GM23248 (cell line): ENCODE measurements at regions not wholly inside any gene's neighbourhood (a gene's known extent, or its start where the extent isn't known, plus 50 kb on each side); places are given as distances from the start of the nearest gene placed in this dataset.

Source experiments
- DNase-seq: peaks from one replicate; pipeline ENCODE4 v3.0.0-alpha.2; 2015
- H2AFZ ChIP-seq: fragments of 200-600 bp; sonication (generic); 2 replicates; pipeline ENCODE4 v1.6.1; 2016; ENCODE audit warnings: antibody characterized with exemption
- H3F3A ChIP-seq: fragments of 200-600 bp; sonication (generic); 2 replicates; pipeline ENCODE4 v1.6.1; 2016; ENCODE audit warnings: mild to moderate bottlenecking, antibody characterized with exemption, mixed run types; ENCODE audit not compliant: insufficient read depth
- H3K27ac ChIP-seq: fragments of 200-600 bp; sonication (generic); 2 replicates; pipeline ENCODE4 v1.5.1; 2016; ENCODE audit warnings: mild to moderate bottlenecking
- H3K27me3 ChIP-seq: fragments of 200-600 bp; sonication (generic); replicated peaks from 2 replicates; pipeline ENCODE4 v1.6.1; 2016; ENCODE audit warnings: mild to moderate bottlenecking; ENCODE audit not compliant: insufficient read depth
- H3K36me3 ChIP-seq: fragments of 200-600 bp; sonication (generic); 2 replicates; pipeline ENCODE4 v1.6.1; 2016; ENCODE audit warnings: low read depth, mild to moderate bottlenecking
- H3K4me1 ChIP-seq: fragments of 200-600 bp; sonication (generic); 2 replicates; pipeline ENCODE4 v1.6.1; 2016; ENCODE audit warnings: mild to moderate bottlenecking; ENCODE audit not compliant: insufficient read depth
- H3K4me2 ChIP-seq: fragments of 200-600 bp; sonication (generic); one replicate; pipeline ENCODE4 v1.6.1; 2016; ENCODE audit warnings: mild to moderate bottlenecking; ENCODE audit not compliant: unreplicated experiment
- H3K4me3 ChIP-seq: fragments of 200-600 bp; sonication (generic); 2 replicates; pipeline ENCODE4 v1.5.1; 2016; ENCODE audit warnings: mild to moderate bottlenecking
- H3K79me2 ChIP-seq: fragments of 200-600 bp; sonication (generic); 2 replicates; pipeline ENCODE4 v1.6.1; 2016; ENCODE audit warnings: mild to moderate bottlenecking; ENCODE audit not compliant: insufficient read depth
- H3K9ac ChIP-seq: fragments of 200-600 bp; sonication (generic); 2 replicates; pipeline ENCODE4 v1.6.1; 2016; ENCODE audit warnings: mild to moderate bottlenecking
- H3K9me2 ChIP-seq: fragments of 200-600 bp; sonication (generic); 2 replicates; pipeline ENCODE4 v1.6.1; 2016; ENCODE audit warnings: mixed run types, mild to moderate bottlenecking, moderate library complexity; ENCODE audit not compliant: insufficient read depth
- H3K9me3 ChIP-seq: fragments of 200-600 bp; sonication (generic); one replicate; pipeline ENCODE4 v1.6.1; 2017; ENCODE audit warnings: low read depth
- H4K20me1 ChIP-seq: fragments of 200-600 bp; sonication (generic); 2 replicates; pipeline ENCODE4 v1.6.0; 2016; ENCODE audit not compliant: insufficient read depth
- EZH2 ChIP-seq: fragments of 200-600 bp; sonication (generic); IDR thresholded peaks from 2 replicates; pipeline ENCODE4 v1.6.1; 2018; ENCODE audit warnings: antibody characterized with exemption, mild to moderate bottlenecking; ENCODE audit not compliant: insufficient read depth, poor library complexity, severe bottlenecking
- EZH2phosphoT487 ChIP-seq: fragments of 200-600 bp; sonication (generic); IDR thresholded peaks from 2 replicates; pipeline ENCODE4 v1.6.1; 2018; ENCODE audit warnings: antibody characterized with exemption, moderate library complexity, mild to moderate bottlenecking, low read depth; ENCODE audit not compliant: insufficient read depth
- WGBS, 2 experiments: methylation state at CpG; one replicate each; pipeline ENCODE4 v1.1.6; 2015 to 2017; ENCODE audit warnings: low lambda C conversion rate in 2 of 2, low coverage in 1 of 2; ENCODE audit errors: missing lambda C conversion rate in 2 of 2; 5-methylcytosine and 5-hydroxymethylcytosine counted together
- in situ Hi-C: fragments of 300-500 bp; cut with MboI; formaldehyde crosslinking; loops from 2 replicates; pipeline ENCODE4 v1.15.0; 2020

DNA sequence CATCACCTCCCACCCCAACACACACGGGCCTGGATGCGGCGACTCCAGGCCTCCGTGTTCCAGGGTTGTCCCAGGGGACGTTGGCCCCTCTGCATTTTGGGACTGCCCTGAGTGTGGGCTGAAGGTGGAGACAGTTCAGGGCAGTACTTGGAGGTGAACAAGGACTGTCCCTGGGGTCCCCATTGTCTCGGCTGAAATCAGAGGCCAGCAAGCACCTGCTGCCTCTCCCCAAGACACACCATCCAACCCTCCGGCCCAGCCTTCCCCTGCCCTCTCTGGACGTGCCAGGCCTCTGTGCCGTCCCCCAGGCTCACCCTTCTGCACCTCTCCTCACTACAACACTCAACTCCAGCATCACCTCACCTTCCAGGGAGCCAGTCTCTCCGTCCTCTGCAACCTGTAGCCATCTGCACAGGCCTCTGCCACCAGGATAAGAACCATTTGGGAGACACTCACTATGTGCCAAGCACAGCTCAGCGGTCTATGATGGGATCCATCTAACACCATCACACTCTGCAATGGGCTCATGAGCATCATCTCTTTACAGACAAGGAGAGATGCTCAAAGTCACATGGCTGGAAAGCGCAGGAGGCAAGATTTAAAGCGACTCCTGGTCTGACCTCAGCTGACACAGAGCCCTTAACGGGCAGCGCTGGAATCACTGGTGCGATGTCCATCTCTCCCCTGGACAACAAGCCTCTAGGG lies 104.5 kb upstream of the SEC14L1 start:
- no peak for DNase-seq
- in situ Hi-C loops, result no loop called here
- Histone ChIP-seq H3F3A (no peaks in the 10 kb centered on the region), H3K9me2 (no peaks in the 10 kb centered on the region), H3K4me3 (no peak overlapping the region), H3K27me3 (peaks cover 23% of the 10 kb centered on the region), H3K27ac (no peak overlapping the region), H4K20me1 (no peaks in the 10 kb centered on the region), H3K79me2 (no peaks in the 10 kb centered on the region), H3K36me3 (no peaks in the 10 kb centered on the region), H3K4me2 (no peak overlapping the region), H3K9me3 (no peaks in the 10 kb centered on the region), H2AFZ (no peak overlapping the region), H3K9ac (no peak overlapping the region), H3K4me1 (no peaks in the 10 kb centered on the region)
- WGBS, 2 experiments, result 55 to 62% methylated on average over 16 of the region's 16 CpGs
- no peak for TF ChIP-seq EZH2
- no peak for TF ChIP-seq EZH2phosphoT487

DNA sequence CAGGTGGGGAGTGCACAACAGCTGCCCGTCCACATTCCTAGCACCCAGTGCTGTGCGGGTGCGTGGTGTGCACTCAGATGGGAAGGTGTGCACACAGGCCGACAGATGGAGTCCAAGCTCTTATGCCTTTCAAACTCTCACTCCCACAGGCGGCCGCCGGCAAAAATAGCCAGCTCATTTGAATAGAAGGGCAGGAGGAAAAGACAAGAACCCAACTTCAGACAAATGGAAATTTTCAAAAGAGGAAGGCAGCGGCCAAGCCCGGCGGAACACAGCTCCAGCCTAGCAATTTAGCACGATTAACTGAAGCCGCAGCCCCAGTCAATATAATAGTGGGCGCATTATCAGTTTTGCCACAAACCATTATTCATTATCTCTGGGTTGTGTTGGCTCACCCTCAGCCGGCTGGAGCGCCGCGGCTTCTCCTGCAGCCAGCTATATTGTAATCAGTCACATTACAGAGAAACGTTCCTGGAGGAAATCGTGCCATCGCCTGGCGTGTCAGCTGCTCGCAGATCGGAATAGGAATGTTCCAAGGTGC lies 103.9 kb upstream of the SEC14L1 start:
- H3K79me2 ChIP-seq, result no peaks in the 10 kb centered on the region
- H3K9me2 ChIP-seq, result no peaks in the 10 kb centered on the region
- H3K27me3 ChIP-seq, result peaks cover 23% of the 10 kb centered on the region
- H3K9ac ChIP-seq, result no peak overlapping the region
- TF ChIP-seq EZH2, result no peak
- TF ChIP-seq EZH2phosphoT487, result no peak
- H3K9me3 ChIP-seq, result no peaks in the 10 kb centered on the region
- H2AFZ ChIP-seq, result no peak overlapping the region
- no peaks in the 10 kb centered on the region for H3F3A ChIP-seq
- no peaks in the 10 kb centered on the region for H3K36me3 ChIP-seq
- no peak overlapping the region for H3K4me3 ChIP-seq
- WGBS, 2 experiments, result 58 to 65% methylated on average over 23 of the region's 23 CpGs
- in situ Hi-C loops, result no loop called here
- H3K4me1 ChIP-seq, result no peaks in the 10 kb centered on the region
- no peak for DNase-seq
- H3K4me2 ChIP-seq, result no peak overlapping the region
- no peaks in the 10 kb centered on the region for H4K20me1 ChIP-seq
- H3K27ac ChIP-seq, result no peak overlapping the region

DNA sequence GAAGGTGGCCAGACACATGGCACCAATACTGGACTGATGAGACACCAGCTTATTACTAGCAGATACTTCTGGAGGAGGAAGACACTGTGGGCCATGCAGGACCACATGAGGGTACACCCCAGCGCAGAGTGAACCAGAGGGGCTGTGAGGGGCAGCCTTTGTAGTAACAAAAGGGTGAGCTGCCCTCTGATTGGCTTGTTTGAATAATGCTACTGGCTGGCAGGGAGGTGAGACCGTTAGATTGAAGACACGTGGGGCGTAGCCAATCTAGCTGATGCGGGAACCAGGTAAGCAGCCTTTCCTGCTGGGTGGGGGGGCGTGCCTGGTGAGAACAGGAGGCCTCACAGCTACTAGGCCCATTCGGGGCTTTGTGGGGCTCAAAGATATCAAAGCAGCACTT lies 102.8 kb upstream of the SEC14L1 start:
- in situ Hi-C loops, result no loop called here
- no peak for DNase-seq
- Histone ChIP-seq H3K9me3 (no peaks in the 10 kb centered on the region), H3K9me2 (no peaks in the 10 kb centered on the region), H3K27ac (no peak overlapping the region), H3K79me2 (no peaks in the 10 kb centered on the region), H3K27me3 (peaks cover 23% of the 10 kb centered on the region), H3K4me3 (no peak overlapping the region), H3F3A (no peaks in the 10 kb centered on the region), H4K20me1 (no peaks in the 10 kb centered on the region), H3K9ac (no peak overlapping the region), H3K4me2 (no peak overlapping the region), H3K36me3 (no peaks in the 10 kb centered on the region), H3K4me1 (no peaks in the 10 kb centered on the region), H2AFZ (no peak overlapping the region)
- 68% methylated on average over 7 of the region's 7 CpGs for WGBS, 2 experiments
- TF ChIP-seq EZH2phosphoT487 (no peak), EZH2 (no peak)

DNA sequence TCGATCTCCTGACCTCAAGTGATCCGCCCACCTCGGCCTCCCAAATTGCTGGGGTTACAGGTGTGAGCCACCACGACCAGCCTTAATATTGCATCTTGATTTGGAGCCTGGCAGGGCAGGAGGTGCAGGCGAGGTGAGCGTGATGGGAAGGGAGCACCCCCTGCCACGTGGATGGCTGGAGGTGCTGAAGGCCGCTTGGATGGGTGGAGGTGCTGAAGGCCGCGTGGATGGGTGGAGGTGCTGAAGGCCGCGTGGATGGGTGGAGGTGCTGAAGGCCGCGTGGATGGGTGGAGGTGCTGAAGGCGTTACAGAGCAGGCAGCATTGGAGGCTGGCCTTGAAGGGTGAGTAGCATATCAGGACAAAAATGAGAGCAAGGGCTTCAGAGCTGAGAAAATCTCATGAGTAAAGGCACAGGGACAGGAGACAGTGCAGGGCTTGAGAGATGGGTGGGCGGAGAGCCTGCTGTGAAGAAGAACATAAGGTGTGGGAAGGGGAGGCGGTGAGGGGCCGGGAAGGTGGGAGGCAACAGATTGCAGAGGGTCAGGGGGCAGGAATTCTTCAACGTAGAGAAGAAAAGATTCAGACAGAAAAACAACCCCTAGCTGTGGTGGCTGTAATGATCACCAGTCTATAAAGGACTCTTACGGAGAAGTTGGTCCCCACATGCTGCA lies 101.7 kb upstream of the SEC14L1 start:
- no peaks in the 10 kb centered on the region for H3F3A ChIP-seq
- H3K27ac ChIP-seq, result no peak overlapping the region
- no peaks in the 10 kb centered on the region for H3K36me3 ChIP-seq
- peaks cover 16% of the 10 kb centered on the region; the same call in 1 of the 2 replicates for H3K27me3 ChIP-seq
- H3K9me3 ChIP-seq, result no peaks in the 10 kb centered on the region
- no peak overlapping the region for H2AFZ ChIP-seq
- DNase-seq, result no peak
- H4K20me1 ChIP-seq, result no peaks in the 10 kb centered on the region
- no peaks in the 10 kb centered on the region for H3K4me1 ChIP-seq
- H3K9me2 ChIP-seq, result no peaks in the 10 kb centered on the region
- no peak overlapping the region for H3K4me3 ChIP-seq
- in situ Hi-C loops, result no loop called here
- H3K9ac ChIP-seq, result no peak overlapping the region
- no peak overlapping the region for H3K4me2 ChIP-seq
- no peak for TF ChIP-seq EZH2
- TF ChIP-seq EZH2phosphoT487, result no peak
- H3K79me2 ChIP-seq, result no peaks in the 10 kb centered on the region
- WGBS, 2 experiments, result 55 to 56% methylated on average over 20 of the region's 20 CpGs
